GM12874 (cell line): ENCODE measurements at regions not wholly inside any gene's neighbourhood (a gene's known extent, or its start where the extent isn't known, plus 50 kb on each side); places are given as distances from the start of the nearest gene placed in this dataset.

Experiments
- TF ChIP-seq, protein P1 (sequence below): IDR thresholded peaks from 2 replicates; pipeline ENCODE4 v1.5.1; 2011; ENCODE audit warnings: low read depth, mild to moderate bottlenecking, control low read depth, low read length, moderate library complexity; ENCODE audit not compliant: insufficient read depth

DNA sequence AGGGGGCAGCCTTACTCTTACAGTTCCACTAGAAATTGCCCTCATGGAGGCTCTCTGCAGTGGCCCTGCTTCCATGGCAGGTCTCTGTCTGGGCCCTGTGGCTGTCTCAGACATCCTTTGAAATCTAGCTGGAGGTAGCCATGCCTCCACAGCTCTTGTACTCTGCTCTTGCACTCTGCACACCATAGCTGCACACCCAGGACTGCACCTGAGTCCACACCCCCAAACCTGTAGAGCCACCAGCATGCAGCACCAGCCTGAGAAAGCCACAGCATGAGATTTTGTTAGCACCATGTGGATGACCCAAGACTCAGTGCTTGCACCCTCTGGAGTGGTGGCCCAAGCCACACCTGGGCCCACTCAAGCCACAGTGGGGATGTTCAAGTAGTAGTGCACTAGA is 376.2 kb upstream of the RND3 start:
- TF ChIP-seq, protein P1, sequence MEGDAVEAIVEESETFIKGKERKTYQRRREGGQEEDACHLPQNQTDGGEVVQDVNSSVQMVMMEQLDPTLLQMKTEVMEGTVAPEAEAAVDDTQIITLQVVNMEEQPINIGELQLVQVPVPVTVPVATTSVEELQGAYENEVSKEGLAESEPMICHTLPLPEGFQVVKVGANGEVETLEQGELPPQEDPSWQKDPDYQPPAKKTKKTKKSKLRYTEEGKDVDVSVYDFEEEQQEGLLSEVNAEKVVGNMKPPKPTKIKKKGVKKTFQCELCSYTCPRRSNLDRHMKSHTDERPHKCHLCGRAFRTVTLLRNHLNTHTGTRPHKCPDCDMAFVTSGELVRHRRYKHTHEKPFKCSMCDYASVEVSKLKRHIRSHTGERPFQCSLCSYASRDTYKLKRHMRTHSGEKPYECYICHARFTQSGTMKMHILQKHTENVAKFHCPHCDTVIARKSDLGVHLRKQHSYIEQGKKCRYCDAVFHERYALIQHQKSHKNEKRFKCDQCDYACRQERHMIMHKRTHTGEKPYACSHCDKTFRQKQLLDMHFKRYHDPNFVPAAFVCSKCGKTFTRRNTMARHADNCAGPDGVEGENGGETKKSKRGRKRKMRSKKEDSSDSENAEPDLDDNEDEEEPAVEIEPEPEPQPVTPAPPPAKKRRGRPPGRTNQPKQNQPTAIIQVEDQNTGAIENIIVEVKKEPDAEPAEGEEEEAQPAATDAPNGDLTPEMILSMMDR, result no peak

DNA sequence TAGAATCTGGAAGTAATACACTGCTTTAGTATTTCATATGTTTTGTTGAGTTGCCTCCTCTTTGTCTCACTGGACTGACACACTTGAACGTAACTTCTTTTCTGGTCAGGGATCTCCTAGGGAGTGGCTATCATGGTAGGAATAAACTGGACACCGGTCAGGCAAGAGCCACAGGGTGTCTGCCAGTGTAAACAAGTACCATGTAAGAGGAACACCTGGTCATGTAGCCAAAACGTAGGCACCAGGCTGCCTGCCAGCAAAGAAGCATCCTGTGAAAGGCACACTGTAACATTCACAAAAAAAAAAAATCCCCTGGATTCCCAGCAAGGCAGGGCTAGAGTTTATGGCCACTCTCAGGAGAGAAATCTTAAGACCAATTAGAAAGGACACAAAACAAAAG is 372.8 kb upstream of the RND3 start:
- TF ChIP-seq, protein P1, result no peak

DNA sequence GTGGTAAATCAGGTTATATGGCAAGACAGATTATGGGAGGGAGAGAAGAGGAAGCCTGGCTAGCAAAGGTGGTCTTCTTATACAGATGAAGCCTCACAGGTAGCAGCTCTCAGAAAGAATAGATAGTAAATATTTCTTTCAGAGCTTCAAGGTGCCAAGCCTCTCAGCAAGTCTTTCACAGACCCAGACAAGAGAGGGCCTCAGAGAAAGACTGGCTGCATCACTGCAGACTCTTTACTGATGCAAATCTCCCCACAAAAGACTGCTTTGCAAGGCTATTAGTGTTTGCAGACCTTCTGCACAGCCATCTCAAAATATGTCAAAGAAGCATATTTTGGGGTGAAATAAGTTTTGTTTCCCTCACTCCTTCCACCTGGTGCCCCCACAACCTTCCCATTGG is 372.4 kb upstream of the RND3 start:
- TF ChIP-seq, protein P1, result no peak

DNA sequence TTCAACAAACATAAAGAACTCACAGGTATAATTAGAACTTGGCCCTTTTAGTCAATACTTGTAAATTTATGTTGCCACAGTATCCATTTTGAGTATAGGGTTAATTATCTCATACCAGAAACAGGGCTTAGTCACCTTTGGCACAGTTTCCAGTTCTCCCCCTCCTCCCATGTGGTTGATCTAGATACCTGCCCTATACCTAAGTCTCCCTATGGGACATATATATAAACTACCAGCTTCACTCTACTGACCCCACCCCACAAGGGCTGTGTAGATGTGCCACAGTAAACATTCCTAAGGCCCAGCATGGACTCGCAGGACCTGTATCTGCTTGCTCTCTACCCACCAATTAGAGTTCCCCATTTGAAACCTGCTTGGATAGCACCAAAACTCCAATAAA is 371.7 kb upstream of the RND3 start:
- TF ChIP-seq, protein P1, result no peak

DNA sequence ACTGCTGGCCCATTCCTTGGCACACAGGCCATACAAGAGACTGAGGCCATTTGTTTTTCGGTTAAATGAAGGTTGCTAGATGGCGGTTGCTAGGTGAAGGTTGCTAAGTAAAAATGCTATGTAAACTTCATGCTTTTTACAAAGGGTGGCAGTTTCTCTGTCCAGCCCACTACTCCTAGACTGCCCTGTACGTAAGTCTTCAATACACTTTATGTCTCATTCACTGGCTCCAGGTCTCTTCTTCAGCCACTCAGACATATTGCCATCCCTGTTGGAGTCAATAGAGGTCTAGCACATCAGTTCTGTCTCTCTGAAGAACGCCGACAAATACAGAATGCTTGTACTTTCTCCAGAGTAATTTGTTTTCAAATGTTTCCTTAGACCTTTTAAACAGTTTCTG is 370.9 kb upstream of the RND3 start:
- TF ChIP-seq, protein P1, result no peak

DNA sequence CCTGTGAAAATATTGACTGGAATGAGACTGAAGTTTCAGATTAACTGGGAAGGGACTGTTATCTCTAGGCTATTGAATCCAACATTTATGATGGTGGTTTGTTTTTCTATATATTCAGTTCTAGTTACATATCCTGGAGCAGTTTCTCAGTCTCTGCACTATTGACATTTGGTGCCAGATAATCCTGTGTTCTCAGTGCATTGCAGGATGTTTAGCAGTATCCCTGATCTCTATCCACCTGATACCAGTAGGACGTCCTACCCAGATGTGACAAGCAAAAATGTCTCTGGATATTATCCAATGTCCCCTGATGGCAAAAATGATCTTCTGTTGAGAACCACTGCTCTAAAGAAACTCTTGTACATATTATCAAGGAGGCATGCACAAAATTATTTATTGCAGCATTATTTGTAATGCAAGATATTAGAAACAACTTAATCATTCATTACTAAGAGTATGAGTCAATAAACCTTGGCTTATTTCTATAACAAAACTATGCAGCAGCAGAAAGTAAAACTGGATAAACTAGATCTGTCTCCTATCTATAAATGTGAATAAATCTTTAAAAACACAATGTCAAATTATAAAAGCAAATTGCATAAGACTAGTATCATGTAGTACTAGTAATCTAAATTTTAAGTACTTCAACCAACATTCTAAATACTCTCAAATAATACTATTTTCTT is 369.3 kb upstream of the RND3 start:
- TF ChIP-seq, protein P1, result no peak

DNA sequence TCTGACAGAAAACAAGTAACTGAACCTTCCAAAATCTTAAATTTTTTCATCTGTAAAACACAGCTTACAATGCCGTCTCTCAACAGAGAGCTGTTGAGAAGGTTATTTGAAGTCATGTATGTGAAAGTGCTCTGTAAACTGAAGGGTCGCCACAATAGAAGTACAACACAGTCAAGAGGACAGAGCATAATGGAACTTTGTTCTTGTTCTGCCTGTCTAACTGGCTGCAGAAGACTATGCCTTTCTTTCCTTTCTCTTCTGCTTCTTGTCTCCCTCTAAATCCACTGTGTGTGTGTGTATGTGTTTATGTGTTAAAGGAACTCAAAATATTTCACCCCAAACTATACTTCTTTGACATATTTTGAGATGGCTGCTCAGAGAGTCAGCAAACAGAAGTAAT is 365.8 kb upstream of the RND3 start:
- TF ChIP-seq, protein P1, result no peak
